GM12891 (cell line): ENCODE measurements at regions not wholly inside any gene's neighbourhood (a gene's known extent, or its start where the extent isn't known, plus 50 kb on each side); places are given as distances from the start of the nearest gene placed in this dataset.
"Not testable (repeated sequence)": the region's sequence is repeated elsewhere in the genome, so short reads cannot be mapped to it uniquely, and the experiment has no call there.

ENCODE experiments used
- POLR2A ChIP-seq: IDR thresholded peaks from 2 replicates; pipeline ENCODE4 v1.6.1; 2011; ENCODE audit warnings: low read depth, low read length, control low read depth
- POLR2AphosphoS5 ChIP-seq: IDR thresholded peaks from 2 replicates; pipeline ENCODE4 v1.6.1; 2011; ENCODE audit warnings: low read depth, low read length, control low read depth
- SPI1 ChIP-seq: IDR thresholded peaks from 2 replicates; pipeline ENCODE4 v1.6.1; 2011; ENCODE audit warnings: low read depth, low read length, control low read depth
- TAF1 ChIP-seq: IDR thresholded peaks from 2 replicates; pipeline ENCODE4 v1.6.1; 2011; ENCODE audit warnings: low read depth, low read length, control low read depth

- TF ChIP-seq POLR2A, TAF1, POLR2AphosphoS5, SPI1: not testable (repeated sequence)
These were observed 80.5 kb upstream of the HMX1 start for GRCh38 chr4:8952109-8952508.
